Fibroblast of the aortic adventitia (primary cell): ENCODE measurements at regions not wholly inside any gene's neighbourhood (a gene's known extent, or its start where the extent isn't known, plus 50 kb on each side); places are given as distances from the start of the nearest gene placed in this dataset.

Experiments
- DNase-seq: peaks from one replicate; pipeline ENCODE4 v3.0.0-alpha.2; 2010; ENCODE audit warnings: low read depth
- H3K4me3 ChIP-seq: 2 replicates; pipeline ENCODE4 v1.5.1; 2011; ENCODE audit warnings: low read depth, mild to moderate bottlenecking, control low read depth, low read length, moderate library complexity
- TF ChIP-seq, protein P1 (sequence below): IDR thresholded peaks from 2 replicates; pipeline ENCODE4 v1.5.1; 2011; ENCODE audit warnings: mild to moderate bottlenecking, low read length, control low read depth, inconsistent platforms; ENCODE audit not compliant: insufficient read depth

DNA sequence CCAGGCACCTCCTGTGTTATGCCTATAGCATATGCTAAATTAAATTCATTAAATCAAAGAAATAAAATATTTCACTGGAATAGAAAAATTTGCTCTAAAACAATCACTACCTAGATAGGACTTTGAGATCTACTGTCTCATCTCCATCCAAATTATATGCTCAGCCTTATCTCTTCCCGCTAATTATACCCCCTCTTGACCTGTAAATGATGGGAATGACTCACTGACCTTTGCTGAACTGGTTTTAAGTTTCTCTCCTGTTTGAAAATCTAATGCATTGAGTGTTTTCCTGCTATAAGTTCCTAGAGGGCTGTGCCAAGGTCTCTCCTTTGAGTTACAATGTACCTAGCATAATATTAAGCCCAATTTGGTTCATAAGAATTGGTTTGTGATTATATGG, 110.1 kb downstream of the BMP2 start:
- no peak overlapping the region for H3K4me3 ChIP-seq
- no peak for DNase-seq
- TF ChIP-seq, protein P1, sequence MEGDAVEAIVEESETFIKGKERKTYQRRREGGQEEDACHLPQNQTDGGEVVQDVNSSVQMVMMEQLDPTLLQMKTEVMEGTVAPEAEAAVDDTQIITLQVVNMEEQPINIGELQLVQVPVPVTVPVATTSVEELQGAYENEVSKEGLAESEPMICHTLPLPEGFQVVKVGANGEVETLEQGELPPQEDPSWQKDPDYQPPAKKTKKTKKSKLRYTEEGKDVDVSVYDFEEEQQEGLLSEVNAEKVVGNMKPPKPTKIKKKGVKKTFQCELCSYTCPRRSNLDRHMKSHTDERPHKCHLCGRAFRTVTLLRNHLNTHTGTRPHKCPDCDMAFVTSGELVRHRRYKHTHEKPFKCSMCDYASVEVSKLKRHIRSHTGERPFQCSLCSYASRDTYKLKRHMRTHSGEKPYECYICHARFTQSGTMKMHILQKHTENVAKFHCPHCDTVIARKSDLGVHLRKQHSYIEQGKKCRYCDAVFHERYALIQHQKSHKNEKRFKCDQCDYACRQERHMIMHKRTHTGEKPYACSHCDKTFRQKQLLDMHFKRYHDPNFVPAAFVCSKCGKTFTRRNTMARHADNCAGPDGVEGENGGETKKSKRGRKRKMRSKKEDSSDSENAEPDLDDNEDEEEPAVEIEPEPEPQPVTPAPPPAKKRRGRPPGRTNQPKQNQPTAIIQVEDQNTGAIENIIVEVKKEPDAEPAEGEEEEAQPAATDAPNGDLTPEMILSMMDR, result no peak

- TF ChIP-seq, protein P1, result no peak
- peak; percentile 2 for DNase-seq
- no peak overlapping the region for H3K4me3 ChIP-seq
These were observed 115.2 kb downstream of the BMP2 start for GRCh38 chr20:6882561-6883291.

DNA sequence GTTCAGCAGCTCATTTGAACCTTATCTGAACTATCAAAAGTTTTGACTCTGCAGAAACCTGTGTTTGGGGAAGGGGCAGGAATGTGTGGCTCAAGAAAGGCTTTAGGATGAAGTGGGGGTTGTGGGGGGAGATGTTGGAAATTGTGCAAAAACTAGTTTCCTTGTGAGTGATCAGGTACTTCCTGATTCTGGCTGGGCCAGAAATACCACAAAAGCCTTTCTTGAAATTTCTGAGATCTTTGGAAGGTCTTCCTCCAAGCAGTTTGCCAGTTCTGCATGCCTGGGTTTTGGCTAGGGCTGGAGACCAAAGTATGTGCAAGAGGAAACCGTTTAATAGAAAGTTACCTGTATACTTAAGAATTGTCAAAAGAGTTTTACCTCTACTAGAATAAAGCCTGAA, 116.6 kb downstream of the BMP2 start:
- TF ChIP-seq, protein P1, result no peak
- no peak overlapping the region for H3K4me3 ChIP-seq
- no peak for DNase-seq

- no peak for DNase-seq
- no peak overlapping the region for H3K4me3 ChIP-seq
- TF ChIP-seq, protein P1, result no peak
These were observed 118.7 kb downstream of the BMP2 start for GRCh38 chr20:6886065-6886729.

DNA sequence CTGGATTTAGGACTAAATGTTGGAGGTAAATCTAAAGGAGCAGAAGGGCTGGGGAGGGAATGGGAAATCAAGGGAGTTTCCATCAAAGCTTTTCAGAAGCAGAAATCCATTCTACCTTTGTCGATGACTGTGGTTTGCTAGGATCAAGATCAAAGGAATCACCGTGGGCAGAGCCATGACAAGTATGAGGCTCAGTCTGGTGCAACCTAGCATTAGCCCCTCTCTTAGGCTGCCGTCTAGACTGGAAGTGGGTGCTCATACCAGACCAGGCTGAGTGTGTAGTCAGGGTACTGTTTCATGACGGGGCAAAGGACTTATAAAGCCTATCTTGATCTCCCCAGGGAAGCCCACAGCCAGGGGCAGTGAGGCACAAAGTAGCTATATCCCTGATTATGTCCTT, 120.5 kb downstream of the BMP2 start:
- H3K4me3 ChIP-seq, result no peak overlapping the region
- TF ChIP-seq, protein P1, result no peak

GRCh38 chr20:6888736-6889395, 121.4 kb downstream of the BMP2 start:
- H3K4me3 ChIP-seq, result no peak overlapping the region
- TF ChIP-seq, protein P1, result no peak
- DNase-seq, result no peak

More for the DNA sequence above, 120.5 kb downstream of the BMP2 start:
- no peak for DNase-seq
